Breast epithelium (tissue), 4 donors: ENCODE measurements at regions not wholly inside any gene's neighbourhood (a gene's known extent, or its start where the extent isn't known, plus 50 kb on each side); places are given as distances from the start of the nearest gene placed in this dataset.
"Not testable (repeated sequence)": the region's sequence is repeated elsewhere in the genome, so short reads cannot be mapped to it uniquely, and the experiment has no call there.

ENCODE experiments used
- DNase-seq, 2 donors: peaks; one replicate each; pipeline ENCODE4 v3.0.0-alpha.2; 2019; ENCODE audit warnings: low spot score in 2 of 2
- H3K27ac ChIP-seq, 2 donors: fragments of 200-600 bp; sonication (generic) in 1 of 2; one replicate each; pipeline ENCODE4 v1.5.1; 2016 to 2019; ENCODE audit warnings: mild to moderate bottlenecking in 1 of 2
- H3K27me3 ChIP-seq, 2 donors: fragments of 200-600 bp; sonication (generic) in 1 of 2; one replicate each; pipeline versions ENCODE4 v1.5.1 to v1.6.0; 2017 to 2019; ENCODE audit warnings: control low read depth in 1 of 2, mild to moderate bottlenecking in 1 of 2
- H3K36me3 ChIP-seq: fragments of 200-600 bp; one replicate; pipeline ENCODE4 v1.5.1; 2019
- H3K4me1 ChIP-seq, 2 donors: fragments of 200-600 bp; sonication (generic); one replicate each; pipeline ENCODE4 v1.5.1; 2016 to 2019; ENCODE audit warnings: control low read depth in 1 of 2
- H3K4me3 ChIP-seq, 3 donors: fragments of 200-600 bp; sonication (generic); 1 replicate in 2 of 3; 2 replicates in 1 of 3; pipeline ENCODE4 v1.5.1; 2016 to 2019; ENCODE audit warnings: mild to moderate bottlenecking in 3 of 3, moderate library complexity in 2 of 3
- H3K9me3 ChIP-seq, 2 donors: fragments of 200-600 bp; sonication (generic) in 1 of 2; one replicate each; pipeline ENCODE4 v1.5.1; 2016 to 2019; ENCODE audit warnings: control low read depth in 1 of 2
- POLR2A ChIP-seq: fragments of 450-650 bp; IDR thresholded peaks from one replicate; pipeline ENCODE4 v1.6.1; 2016; ENCODE audit warnings: antibody characterized with exemption, mild to moderate bottlenecking, moderate library complexity
- POLR2AphosphoS5 ChIP-seq, 3 donors: sonication (generic); formaldehyde crosslinking; IDR thresholded peaks; one replicate each; pipeline ENCODE4 v1.6.1; 2017; ENCODE audit warnings: antibody characterized with exemption in 3 of 3
- intact Hi-C: fragments of 100-400 bp; cut with DNase I; formaldehyde crosslinking; loops from one replicate; pipeline ENCODE4 v1.15.1; 2023; ENCODE audit warnings: low total_unique reads
- TF ChIP-seq, protein P1 (sequence below), 3 donors: fragments of 450-650 bp; IDR thresholded peaks; one replicate each; pipeline ENCODE4 v1.5.1; 2016 to 2017; ENCODE audit warnings: antibody characterized with exemption in 3 of 3, mild to moderate bottlenecking in 3 of 3, moderate library complexity in 3 of 3

DNA sequence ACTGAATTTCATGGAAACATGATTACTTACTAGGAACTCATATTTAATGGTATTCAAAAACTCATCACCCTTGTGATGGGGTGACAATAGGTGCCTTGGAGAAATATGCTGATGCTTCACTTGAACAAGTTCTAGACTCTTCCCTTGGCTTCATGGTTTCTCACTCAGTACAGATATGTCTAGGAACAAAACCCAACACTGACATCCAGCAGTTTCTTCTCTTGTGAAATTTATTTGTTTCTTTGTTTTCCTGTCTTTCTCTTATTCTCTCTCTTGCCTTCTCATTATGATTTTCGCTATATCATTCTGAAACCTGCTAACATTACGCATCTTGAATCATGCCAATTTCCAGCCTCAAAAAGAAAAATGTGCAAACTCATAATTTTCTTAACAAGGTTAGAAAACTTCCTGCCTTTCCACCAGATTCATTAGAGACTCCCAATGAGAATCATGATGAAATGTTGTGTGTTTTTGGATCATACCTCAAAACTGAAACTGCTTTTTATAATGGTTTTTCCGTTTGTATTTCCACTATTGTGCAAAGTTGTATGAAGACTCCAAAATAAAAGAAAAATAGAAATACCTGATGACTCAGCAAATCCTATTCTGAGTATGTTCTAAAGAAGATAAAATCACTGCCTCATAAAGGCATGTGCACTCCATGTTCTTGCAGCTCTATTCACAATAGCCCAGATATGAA lies 1021.5 kb downstream of the TMEM121 start:
- H3K9me3 ChIP-seq, result no peaks in the 10 kb centered on the region
- no peak overlapping the region for H3K4me3 ChIP-seq
- no peaks in the 10 kb centered on the region for H3K36me3 ChIP-seq
- no peaks in the 10 kb centered on the region for H3K4me1 ChIP-seq
- no peak overlapping the region for H3K27ac ChIP-seq
- TF ChIP-seq POLR2A (no peak), POLR2AphosphoS5 (IDR thresholded peaks at IDR 0.05) (no peak)
- TF ChIP-seq, protein P1, sequence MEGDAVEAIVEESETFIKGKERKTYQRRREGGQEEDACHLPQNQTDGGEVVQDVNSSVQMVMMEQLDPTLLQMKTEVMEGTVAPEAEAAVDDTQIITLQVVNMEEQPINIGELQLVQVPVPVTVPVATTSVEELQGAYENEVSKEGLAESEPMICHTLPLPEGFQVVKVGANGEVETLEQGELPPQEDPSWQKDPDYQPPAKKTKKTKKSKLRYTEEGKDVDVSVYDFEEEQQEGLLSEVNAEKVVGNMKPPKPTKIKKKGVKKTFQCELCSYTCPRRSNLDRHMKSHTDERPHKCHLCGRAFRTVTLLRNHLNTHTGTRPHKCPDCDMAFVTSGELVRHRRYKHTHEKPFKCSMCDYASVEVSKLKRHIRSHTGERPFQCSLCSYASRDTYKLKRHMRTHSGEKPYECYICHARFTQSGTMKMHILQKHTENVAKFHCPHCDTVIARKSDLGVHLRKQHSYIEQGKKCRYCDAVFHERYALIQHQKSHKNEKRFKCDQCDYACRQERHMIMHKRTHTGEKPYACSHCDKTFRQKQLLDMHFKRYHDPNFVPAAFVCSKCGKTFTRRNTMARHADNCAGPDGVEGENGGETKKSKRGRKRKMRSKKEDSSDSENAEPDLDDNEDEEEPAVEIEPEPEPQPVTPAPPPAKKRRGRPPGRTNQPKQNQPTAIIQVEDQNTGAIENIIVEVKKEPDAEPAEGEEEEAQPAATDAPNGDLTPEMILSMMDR (IDR thresholded peaks at IDR 0.05), result no peak
- no peak for DNase-seq
- H3K27me3 ChIP-seq, result peaks cover 0 to 2% of the 10 kb centered on the region in 2 donors
- intact Hi-C loops, result no loop called here

DNA sequence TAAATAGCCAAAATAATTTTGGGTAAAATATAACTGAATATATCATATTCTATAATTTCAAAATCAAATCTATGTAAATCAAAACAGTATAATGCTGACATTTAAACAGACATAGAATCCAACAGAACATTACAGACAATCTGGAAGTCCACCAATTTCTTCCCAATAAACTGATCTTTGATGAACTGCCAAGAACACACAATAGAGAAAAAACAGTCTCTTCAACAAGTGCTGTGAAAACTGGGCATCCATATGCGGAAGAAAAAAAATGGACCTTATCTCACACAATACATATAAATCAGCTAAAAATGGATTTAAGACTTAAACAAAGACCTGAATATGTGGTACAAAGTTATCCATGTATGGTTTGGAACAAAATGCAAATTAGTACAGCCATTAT lies 1022.7 kb downstream of the TMEM121 start:
- no peak for TF ChIP-seq POLR2AphosphoS5 (IDR thresholded peaks at IDR 0.05)
- TF ChIP-seq POLR2A, result no peak
- TF ChIP-seq, protein P1 (IDR thresholded peaks at IDR 0.05), result no peak
- no peak for DNase-seq
- intact Hi-C loops, result no loop called here
- no peak overlapping the region for H3K4me3 ChIP-seq
- no peaks in the 10 kb centered on the region for H3K4me1 ChIP-seq
- H3K36me3 ChIP-seq, result no peaks in the 10 kb centered on the region
- H3K27me3 ChIP-seq, result no peaks in the 10 kb centered on the region
- no peaks in the 10 kb centered on the region for H3K9me3 ChIP-seq
- H3K27ac ChIP-seq, result no peak overlapping the region

DNA sequence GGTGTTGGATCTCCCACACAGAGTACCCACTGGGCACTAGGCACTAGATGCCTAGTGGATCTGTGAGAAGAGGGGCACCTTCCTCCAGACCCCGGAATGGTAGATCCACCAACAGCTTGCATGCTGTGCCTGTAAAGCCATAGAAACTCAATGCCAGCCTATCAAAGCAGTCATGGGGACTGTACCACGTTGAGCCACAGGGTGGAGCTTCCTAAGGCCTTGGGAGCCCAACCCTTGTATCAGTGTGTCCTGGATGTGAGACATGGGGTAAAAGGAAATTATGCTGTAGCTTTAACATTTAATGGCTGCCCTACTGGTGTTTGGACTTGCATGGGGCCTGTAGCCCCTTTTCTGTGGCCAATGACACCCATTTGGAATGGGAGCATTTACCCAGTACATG lies 1024.9 kb downstream of the TMEM121 start:
- intact Hi-C loops, result no loop called here
- Histone ChIP-seq H3K4me3 (no peak overlapping the region), H3K36me3 (no peaks in the 10 kb centered on the region), H3K4me1 (no peaks in the 10 kb centered on the region), H3K27me3 (no peaks in the 10 kb centered on the region), H3K27ac (no peak overlapping the region), H3K9me3 (no peaks in the 10 kb centered on the region)
- TF ChIP-seq POLR2A, result no peak
- no peak for TF ChIP-seq POLR2AphosphoS5 (IDR thresholded peaks at IDR 0.05)
- TF ChIP-seq, protein P1 (IDR thresholded peaks at IDR 0.05), result no peak
- DNase-seq, result no peak

DNA sequence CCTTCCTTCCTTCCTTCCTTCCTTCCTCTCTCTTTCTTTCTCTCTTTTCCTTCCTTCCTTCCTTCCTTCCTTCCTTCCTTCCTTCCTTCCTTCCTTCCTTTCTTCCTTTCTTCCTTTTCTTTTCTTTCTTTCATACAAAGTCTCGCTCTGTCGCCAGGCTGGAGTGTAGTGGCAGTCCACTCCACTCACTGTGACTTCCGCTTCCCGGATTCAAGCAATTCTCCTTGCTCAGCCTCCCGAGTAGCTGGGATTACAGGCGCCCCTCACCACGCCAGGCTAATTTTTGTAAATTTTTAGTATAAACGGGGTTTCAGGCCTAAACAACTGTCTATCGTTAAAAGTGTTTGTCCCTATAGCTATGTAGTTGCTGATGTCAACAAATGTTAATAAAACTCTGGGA lies 1029.8 kb downstream of the TMEM121 start:
- H3K36me3 ChIP-seq, H3K9me3 ChIP-seq, H3K27ac ChIP-seq, H3K4me1 ChIP-seq, intact Hi-C loops, H3K27me3 ChIP-seq, H3K4me3 ChIP-seq, DNase-seq: not testable (repeated sequence)

DNA sequence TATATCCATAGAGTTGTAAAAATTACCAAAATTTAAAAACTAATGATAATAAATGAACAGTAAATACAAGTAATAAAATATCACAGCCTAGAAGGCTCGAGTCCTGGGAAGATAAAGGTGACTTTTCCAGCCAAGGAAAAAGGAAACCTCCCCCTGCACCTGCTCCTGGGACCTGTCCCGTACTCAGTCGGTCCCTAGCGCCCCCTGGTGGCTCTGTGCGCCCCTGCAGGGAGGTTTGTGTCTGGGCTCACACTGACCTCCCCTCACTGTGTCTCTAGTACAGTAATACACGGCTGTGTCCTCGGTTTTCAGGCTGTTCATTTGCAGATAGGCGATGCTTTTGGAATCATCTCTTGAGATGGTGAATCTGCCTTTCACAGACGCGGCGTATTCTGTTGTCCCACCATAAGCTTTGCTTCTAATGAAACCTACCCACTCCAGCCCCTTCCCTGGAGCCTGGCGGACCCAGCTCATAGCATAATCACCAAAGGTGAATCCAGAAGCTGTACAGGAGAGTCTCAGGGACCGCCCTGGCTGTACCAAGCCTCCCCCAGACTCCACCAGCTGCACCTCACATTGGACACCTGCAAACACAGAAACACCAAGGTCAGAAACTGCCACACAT lies 1030.4 kb downstream of the TMEM121 start:
- Histone ChIP-seq H3K27ac (no peak overlapping the region), H3K4me1 (no peaks in the 10 kb centered on the region), H3K9me3 (no peaks in the 10 kb centered on the region), H3K27me3 (peaks cover 0 to 4% of the 10 kb centered on the region in 2 donors), H3K4me3 (no peak overlapping the region), H3K36me3 (no peaks in the 10 kb centered on the region)
- intact Hi-C loops, result no loop called here
- TF ChIP-seq POLR2AphosphoS5 (IDR thresholded peaks at IDR 0.05) (no peak), POLR2A (no peak)
- TF ChIP-seq, protein P1 (IDR thresholded peaks at IDR 0.05), result no peak
- DNase-seq, result no peak
